WERI-Rb-1 (cell line): ENCODE measurements at regions not wholly inside any gene's neighbourhood (a gene's known extent, or its start where the extent isn't known, plus 50 kb on each side); places are given as distances from the start of the nearest gene placed in this dataset.

ENCODE experiments used
- DNase-seq: peaks from one replicate; pipeline ENCODE4 v3.0.0-alpha.2; 2020
- H3K27ac ChIP-seq: fragments of 250-450 bp; sonication (Bioruptor Pico); 2 replicates; pipeline ENCODE4 v1.5.1; 2020; ENCODE audit warnings: mild to moderate bottlenecking, moderate library complexity
- H3K27me3 ChIP-seq: fragments of 250-450 bp; sonication (Bioruptor Pico); 2 replicates; pipeline ENCODE4 v1.5.1; 2021; ENCODE audit warnings: mild to moderate bottlenecking, low read depth, moderate library complexity; ENCODE audit not compliant: insufficient read depth, severe bottlenecking
- H3K36me3 ChIP-seq: fragments of 250-450 bp; sonication (Bioruptor Pico); 2 replicates; pipeline ENCODE4 v1.5.1; 2020; ENCODE audit warnings: mild to moderate bottlenecking, moderate library complexity
- H3K4me3 ChIP-seq: 2 replicates; pipeline ENCODE4 v1.5.1; 2011; ENCODE audit warnings: low read depth, mild to moderate bottlenecking, control low read depth, low read length
- H3K9me3 ChIP-seq: fragments of 250-450 bp; sonication (Bioruptor Pico); 2 replicates; pipeline ENCODE4 v1.5.1; 2021; ENCODE audit warnings: mild to moderate bottlenecking, moderate library complexity; ENCODE audit not compliant: severe bottlenecking
- TF ChIP-seq, protein P1 (sequence below): IDR thresholded peaks from 2 replicates; pipeline ENCODE4 v1.5.1; 2011; ENCODE audit warnings: low read depth, mild to moderate bottlenecking, control low read depth, inconsistent platforms, low read length

DNA sequence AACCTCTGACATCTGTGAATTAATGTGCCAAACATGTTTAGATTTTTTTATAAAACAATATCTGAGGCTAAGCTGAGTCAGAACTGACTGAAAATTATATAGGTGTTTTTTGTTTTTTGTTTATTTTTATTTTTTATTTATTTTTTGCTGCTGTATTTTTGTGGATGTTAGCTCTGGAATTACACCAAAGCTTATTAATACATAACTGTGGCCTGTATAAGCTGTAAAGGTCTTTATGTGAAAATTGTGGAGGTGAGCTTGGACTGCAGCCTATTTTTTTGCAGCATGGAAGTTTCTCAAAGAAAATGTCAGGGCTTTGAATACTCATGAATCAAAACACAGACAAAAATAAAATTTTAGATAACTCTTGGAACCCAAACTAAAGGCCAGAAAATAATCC lies 199.8 kb downstream of the CHRM3 start:
- no peak for DNase-seq
- TF ChIP-seq, protein P1, sequence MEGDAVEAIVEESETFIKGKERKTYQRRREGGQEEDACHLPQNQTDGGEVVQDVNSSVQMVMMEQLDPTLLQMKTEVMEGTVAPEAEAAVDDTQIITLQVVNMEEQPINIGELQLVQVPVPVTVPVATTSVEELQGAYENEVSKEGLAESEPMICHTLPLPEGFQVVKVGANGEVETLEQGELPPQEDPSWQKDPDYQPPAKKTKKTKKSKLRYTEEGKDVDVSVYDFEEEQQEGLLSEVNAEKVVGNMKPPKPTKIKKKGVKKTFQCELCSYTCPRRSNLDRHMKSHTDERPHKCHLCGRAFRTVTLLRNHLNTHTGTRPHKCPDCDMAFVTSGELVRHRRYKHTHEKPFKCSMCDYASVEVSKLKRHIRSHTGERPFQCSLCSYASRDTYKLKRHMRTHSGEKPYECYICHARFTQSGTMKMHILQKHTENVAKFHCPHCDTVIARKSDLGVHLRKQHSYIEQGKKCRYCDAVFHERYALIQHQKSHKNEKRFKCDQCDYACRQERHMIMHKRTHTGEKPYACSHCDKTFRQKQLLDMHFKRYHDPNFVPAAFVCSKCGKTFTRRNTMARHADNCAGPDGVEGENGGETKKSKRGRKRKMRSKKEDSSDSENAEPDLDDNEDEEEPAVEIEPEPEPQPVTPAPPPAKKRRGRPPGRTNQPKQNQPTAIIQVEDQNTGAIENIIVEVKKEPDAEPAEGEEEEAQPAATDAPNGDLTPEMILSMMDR = no peak
- Histone ChIP-seq H3K9me3 (no peaks in the 10 kb centered on the region), H3K4me3 (no peak overlapping the region), H3K27me3 (no peaks in the 10 kb centered on the region), H3K27ac (no peak overlapping the region), H3K36me3 (no peaks in the 10 kb centered on the region)

DNA sequence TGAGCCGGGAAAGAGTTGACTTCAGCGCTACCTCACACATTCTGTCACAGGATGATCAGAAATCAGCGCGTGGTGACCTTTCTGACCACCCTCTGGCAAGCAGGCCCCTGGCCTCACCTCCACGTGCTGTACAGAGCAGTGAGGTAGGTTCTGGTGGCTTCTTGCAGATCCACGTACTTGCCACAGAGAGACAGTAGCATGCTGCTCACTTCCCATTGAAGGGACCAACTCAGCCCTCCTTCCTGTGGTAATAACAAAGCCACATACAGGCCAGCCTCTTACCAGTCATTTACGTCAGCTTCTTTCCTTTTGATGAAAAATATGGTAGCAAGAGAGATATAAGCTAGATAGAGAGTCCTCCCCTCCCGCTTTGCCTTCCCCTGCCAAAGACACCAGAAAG lies 200.7 kb downstream of the CHRM3 start:
- no peak overlapping the region for H3K4me3 ChIP-seq
- H3K27me3 ChIP-seq = no peaks in the 10 kb centered on the region
- H3K27ac ChIP-seq = no peak overlapping the region
- DNase-seq = no peak
- H3K9me3 ChIP-seq = no peaks in the 10 kb centered on the region
- H3K36me3 ChIP-seq = no peaks in the 10 kb centered on the region
- TF ChIP-seq, protein P1 = 0 out of 2 replicates have a peak, but pooled peaks have one; percentile 31

DNA sequence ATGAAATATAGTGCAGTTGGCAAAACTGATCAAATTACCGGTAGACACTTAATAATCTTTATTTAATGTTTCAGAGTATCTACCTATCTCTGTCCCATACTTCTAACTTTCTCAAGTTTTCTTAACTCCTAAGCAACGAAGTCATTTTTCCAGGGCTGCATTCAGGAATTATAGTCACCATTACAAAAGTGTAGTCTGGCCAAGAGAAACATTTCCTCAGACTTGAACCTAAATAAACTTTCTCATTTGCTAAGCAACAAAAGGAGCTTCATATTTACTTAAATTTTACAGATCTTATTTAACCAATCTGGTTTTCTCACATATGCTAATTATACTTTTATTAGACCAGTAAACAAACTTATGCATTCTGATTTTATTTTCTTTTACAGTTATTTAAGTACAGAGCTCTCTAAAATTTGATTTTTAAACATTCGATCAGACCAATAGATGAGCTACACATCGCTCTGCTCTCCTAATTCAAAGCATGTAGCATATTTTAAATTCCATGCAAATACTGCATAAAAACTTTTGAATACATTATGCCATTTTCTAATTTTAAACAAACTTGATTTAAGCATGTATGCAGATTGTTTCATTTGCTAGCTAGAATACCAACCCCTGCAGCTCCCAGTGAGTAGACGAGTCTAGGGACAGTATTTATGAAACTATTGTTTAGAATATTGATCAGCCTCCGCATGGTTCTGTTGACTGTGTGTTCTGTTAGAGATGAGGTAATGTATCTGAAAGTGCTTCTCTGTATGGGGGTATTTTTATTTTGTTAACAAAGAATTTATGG lies 201.4 kb downstream of the CHRM3 start:
- no peaks in the 10 kb centered on the region for H3K9me3 ChIP-seq
- DNase-seq = no peak

DNA sequence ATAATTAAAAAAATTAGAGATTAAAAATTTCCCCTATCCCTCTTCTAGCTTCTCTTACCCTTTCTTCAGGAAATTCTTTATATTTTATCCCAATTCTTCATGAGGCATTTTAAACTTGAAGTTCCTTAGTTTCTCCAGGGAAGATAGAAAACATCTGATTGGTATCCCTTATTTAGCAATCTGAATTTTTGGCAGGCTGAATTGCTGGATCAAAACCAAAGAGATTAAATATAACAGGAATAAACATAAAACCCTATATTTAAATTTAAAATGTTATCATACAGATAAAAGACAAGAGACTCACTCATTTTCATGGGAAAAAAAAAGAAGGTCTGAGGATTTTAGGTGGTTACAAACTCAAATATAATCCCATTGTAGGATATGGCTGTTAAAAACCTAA lies 204.2 kb downstream of the CHRM3 start:
- no peak overlapping the region for H3K27ac ChIP-seq
- DNase-seq = no peak
- H3K4me3 ChIP-seq = no peak overlapping the region
- no peaks in the 10 kb centered on the region for H3K9me3 ChIP-seq
- TF ChIP-seq, protein P1 = no peak
- no peaks in the 10 kb centered on the region for H3K27me3 ChIP-seq
- H3K36me3 ChIP-seq = no peaks in the 10 kb centered on the region

More for the DNA sequence above, 201.4 kb downstream of the CHRM3 start:
- no peak overlapping the region for H3K27ac ChIP-seq
- H3K27me3 ChIP-seq = no peaks in the 10 kb centered on the region
- TF ChIP-seq, protein P1 = no peak
- no peak overlapping the region for H3K4me3 ChIP-seq
- no peaks in the 10 kb centered on the region for H3K36me3 ChIP-seq

DNA sequence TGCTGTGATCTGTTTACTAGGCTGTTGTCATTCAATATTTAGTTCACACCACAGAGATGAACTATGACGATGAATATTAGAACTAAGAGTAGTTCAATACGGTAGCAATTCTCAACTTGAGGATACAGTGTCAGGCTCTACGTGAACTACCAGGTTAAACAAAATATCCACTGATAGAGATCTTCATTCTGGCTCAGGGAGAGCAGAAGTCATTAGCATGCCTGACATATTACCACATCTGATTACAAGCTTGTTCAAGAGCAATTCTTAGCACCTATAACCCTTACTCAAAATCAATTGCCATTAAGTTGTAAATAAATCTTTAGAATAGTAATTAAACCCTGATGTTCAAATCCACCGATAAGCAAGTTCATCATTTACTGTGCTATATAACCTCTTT lies 207.2 kb downstream of the CHRM3 start:
- Histone ChIP-seq H3K36me3 (no peaks in the 10 kb centered on the region), H3K27ac (no peak overlapping the region), H3K27me3 (no peaks in the 10 kb centered on the region), H3K9me3 (no peaks in the 10 kb centered on the region), H3K4me3 (no peak overlapping the region)
- no peak for DNase-seq
- TF ChIP-seq, protein P1 = no peak

DNA sequence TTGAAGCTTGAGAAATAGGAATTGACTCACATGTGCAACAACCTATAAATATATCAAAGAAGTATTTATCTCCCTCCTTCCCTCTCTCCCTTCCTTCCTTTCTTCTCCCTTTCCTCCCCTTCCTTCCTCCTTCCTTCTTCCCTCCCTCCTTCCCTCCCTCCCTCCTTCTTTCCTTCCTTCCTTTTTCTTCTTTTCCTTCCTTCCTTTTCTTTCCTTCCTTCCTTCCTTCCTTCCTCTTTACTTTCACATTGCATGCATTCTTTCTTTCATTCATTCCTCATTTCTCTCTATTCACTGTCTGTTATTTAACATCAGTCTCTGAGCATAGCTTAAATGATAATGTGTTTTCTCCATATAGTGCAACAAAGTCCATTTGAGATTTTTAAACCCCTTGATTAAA lies 214.2 kb downstream of the CHRM3 start:
- Histone ChIP-seq H3K9me3 (no peaks in the 10 kb centered on the region), H3K4me3 (no peak overlapping the region), H3K27me3 (no peaks in the 10 kb centered on the region), H3K36me3 (no peaks in the 10 kb centered on the region), H3K27ac (no peak overlapping the region)
- DNase-seq = no peak
- TF ChIP-seq, protein P1 = no peak
